HepG2 (cell line): ENCODE measurements at regions not wholly inside any gene's neighbourhood (a gene's known extent, or its start where the extent isn't known, plus 50 kb on each side); places are given as distances from the start of the nearest gene placed in this dataset.

ENCODE experiments used
- ATAC-seq: fragments of 200-7000 bp; cut with Tn5 transposase; 3 replicates; pipeline ENCODE4 v1.9.1; 2020; ENCODE audit warnings: mild to moderate bottlenecking, moderate library complexity
- BruUV-seq: library from RNA; stranded (reverse); fragments of 400-500 nt; replicated peaks from 2 replicates; lab custom pipeline; 2021; lab: Mats Ljungman, UMichigan
- CTCF ChIA-PET: fragments of 300-600 bp; formaldehyde crosslinking; extraction: SDS; loops from one replicate; lab custom pipeline; 2021; ENCODE audit warnings: low total read pairs, inconsistent platforms, low intra/inter-chr PET ratio; lab: Yijun Ruan, JAX
- POLR2A ChIA-PET: fragments of 350-600 bp; sonication (Branson Sonifier 250); formaldehyde crosslinking; loops from one replicate; lab custom pipeline; 2020; ENCODE audit warnings: antibody characterized with exemption, inconsistent platforms; lab: Yijun Ruan, JAX
- DNase-seq: peaks from one replicate; pipeline ENCODE4 v3.0.0-alpha.2; 2015; ENCODE audit warnings: low spot score
- FAIRE-seq: peaks from 3 replicates; lab custom pipeline; 2011; peaks lifted over from hg19 to GRCh38; lab: Jason Lieb, UNC
- H2AFZ ChIP-seq: one replicate; pipeline ENCODE4 v1.6.1; 2011; ENCODE audit warnings: low read length, inconsistent platforms
- H3K27ac ChIP-seq: fragments of 300-600 bp; 3 replicates; pipeline ENCODE4 v1.8.0; 2011; ENCODE audit warnings: mixed run types, mild to moderate bottlenecking, mixed read lengths, low read length, inconsistent platforms; ENCODE audit not compliant: insufficient read depth; ENCODE audit errors: extremely low read length
- H3K27me3 ChIP-seq, 2 experiments: fragments of 200-600 bp in 1 of 2; 2 replicates in 1 of 2; 3 replicates in 1 of 2; pipeline versions ENCODE4 v1.6.0 to v1.8.0; 2011; ENCODE audit warnings: low read length in 2 of 2, mild to moderate bottlenecking in 2 of 2, moderate library complexity in 2 of 2, inconsistent platforms in 1 of 2; ENCODE audit not compliant: insufficient read depth in 2 of 2, control insufficient read depth in 1 of 2
- H3K36me3 ChIP-seq, 2 experiments: fragments of 200-600 bp in 1 of 2; replicated peaks in 1 of 2; 2 replicates in 1 of 2; 3 replicates in 1 of 2; pipeline versions ENCODE4 v1.5.1 to v1.8.0; 2011; ENCODE audit warnings: low read length in 2 of 2, inconsistent platforms in 1 of 2; ENCODE audit not compliant: insufficient read depth in 2 of 2, control insufficient read depth in 1 of 2
- H3K4me1 ChIP-seq: 2 replicates; pipeline ENCODE4 v1.5.1; 2012; ENCODE audit warnings: low read length, inconsistent platforms; ENCODE audit not compliant: insufficient read depth
- H3K4me2 ChIP-seq: 2 replicates; pipeline ENCODE4 v1.6.0; 2011; ENCODE audit warnings: low read depth, low read length, inconsistent platforms
- H3K4me3 ChIP-seq, 3 experiments: fragments of 200-600 bp in 1 of 3; sonication (generic), shearing (Covaris generic) in 1 of 3; replicated peaks in 1 of 3; 2 replicates each; pipeline ENCODE4 v1.5.1; 2011 to 2016; ENCODE audit warnings: low read length in 3 of 3, inconsistent platforms in 2 of 3, low read depth in 2 of 3, mild to moderate bottlenecking in 2 of 3, control low read depth in 1 of 3, mixed read lengths in 1 of 3; ENCODE audit not compliant: insufficient read depth in 1 of 3
- H3K79me2 ChIP-seq: one replicate; pipeline ENCODE4 v1.6.1; 2011; ENCODE audit warnings: low read length, inconsistent platforms; ENCODE audit not compliant: insufficient read depth
- H3K9ac ChIP-seq: 2 replicates; pipeline ENCODE4 v1.6.0; 2011; ENCODE audit warnings: mild to moderate bottlenecking, low read depth, low read length, inconsistent platforms; ENCODE audit not compliant: insufficient read depth
- H3K9me3 ChIP-seq: 2 replicates; pipeline ENCODE4 v1.5.1; 2012; ENCODE audit warnings: mild to moderate bottlenecking, low read length
- H4K20me1 ChIP-seq: 2 replicates; pipeline ENCODE4 v1.6.0; 2011; ENCODE audit warnings: inconsistent platforms, mild to moderate bottlenecking, low read length, moderate library complexity; ENCODE audit not compliant: insufficient read depth
- HCFC1 ChIP-seq: fragments of 150-350 bp; IDR thresholded peaks from 2 replicates; pipeline ENCODE4 v1.6.1; 2014; ENCODE audit warnings: low read depth, low read length
- JARID2 ChIP-seq: sonication (generic); formaldehyde crosslinking; IDR thresholded peaks from 2 replicates; pipeline ENCODE4 v1.8.1; 2023; ENCODE audit warnings: missing genetic modification reagents, inconsistent platforms; ENCODE audit not compliant: insufficient replicate concordance
- KLF11 ChIP-seq: IDR thresholded peaks from 2 replicates; pipeline ENCODE4 v1.6.1; 2016; ENCODE audit warnings: missing compliant biosample characterization
- MIER3 ChIP-seq: IDR thresholded peaks from 2 replicates; pipeline ENCODE4 v1.6.1; 2016; ENCODE audit warnings: missing compliant biosample characterization, borderline replicate concordance
- PCBP2 ChIP-seq: fragments of 200-400 bp; formaldehyde crosslinking; optimal IDR thresholded peaks from 2 replicates; pipeline ENCODE3; 2018; ENCODE audit warnings: low read length, low read depth; ENCODE audit not compliant: poor library complexity, severe bottlenecking
- POLR2AphosphoS2 ChIP-seq: IDR thresholded peaks from 2 replicates; pipeline ENCODE4 v1.6.1; 2011; ENCODE audit warnings: low read depth, low read length, improper control_type of control experiment
- RARA ChIP-seq: IDR thresholded peaks from 2 replicates; pipeline ENCODE4 v1.6.1; 2016; ENCODE audit warnings: missing genetic modification reagents, missing compliant biosample characterization
- RFX3 ChIP-seq: IDR thresholded peaks from 2 replicates; pipeline ENCODE4 v1.6.1; 2016; ENCODE audit warnings: missing biosample characterization, missing genetic modification reagents
- SP5 ChIP-seq: IDR thresholded peaks from 2 replicates; pipeline ENCODE4 v1.6.1; 2016; ENCODE audit warnings: low read depth, borderline replicate concordance
- SYNCRIP ChIP-seq: fragments of 200-400 bp; formaldehyde crosslinking; IDR thresholded peaks from 2 replicates; pipeline ENCODE4 v1.6.1; 2018; ENCODE audit warnings: mild to moderate bottlenecking, low read depth, low read length; ENCODE audit not compliant: insufficient read depth
- TRIM24 ChIP-seq: sonication (generic); formaldehyde crosslinking; IDR thresholded peaks from 2 replicates; pipeline ENCODE4 v1.8.0; 2022; ENCODE audit warnings: mild to moderate bottlenecking, missing genetic modification reagents
- ZKSCAN8 ChIP-seq: IDR thresholded peaks from 2 replicates; pipeline ENCODE4 v1.6.1; 2016; ENCODE audit warnings: borderline replicate concordance, missing genetic modification reagents, missing compliant biosample characterization
- ZMYM2 ChIP-seq: sonication (generic); formaldehyde crosslinking; IDR thresholded peaks from 2 replicates; pipeline ENCODE4 v1.8.0; 2022; ENCODE audit warnings: mild to moderate bottlenecking, missing genetic modification reagents
- ZNF121 ChIP-seq: sonication (generic); formaldehyde crosslinking; IDR thresholded peaks from 2 replicates; pipeline ENCODE4 v1.5.0; 2020; ENCODE audit warnings: mild to moderate bottlenecking, missing genetic modification reagents
- ZNF124 ChIP-seq: sonication (generic); formaldehyde crosslinking; IDR thresholded peaks from 2 replicates; pipeline ENCODE4 v1.4.0; 2020; ENCODE audit warnings: missing genetic modification reagents
- ZNF143 ChIP-seq: sonication (generic); formaldehyde crosslinking; IDR thresholded peaks from 2 replicates; pipeline ENCODE4 v1.4.0; 2020; ENCODE audit warnings: missing genetic modification reagents
- ZNF766 ChIP-seq: sonication (generic); formaldehyde crosslinking; IDR thresholded peaks from 2 replicates; pipeline ENCODE4 v1.5.0; 2020; ENCODE audit warnings: missing genetic modification reagents, borderline replicate concordance
- ZNF788 ChIP-seq: sonication (generic); formaldehyde crosslinking; IDR thresholded peaks from 2 replicates; pipeline ENCODE4 v1.5.0; 2020; ENCODE audit warnings: mild to moderate bottlenecking, missing genetic modification reagents, borderline replicate concordance
- WGBS: methylation state at CpG from one replicate; pipeline ENCODE4 v1.1.6; 2017; ENCODE audit warnings: low lambda C conversion rate; 5-methylcytosine and 5-hydroxymethylcytosine counted together
- in situ Hi-C: cut with HindIII; loops from 2 replicates; pipeline ENCODE4 v1.10.0; 2017; ENCODE audit warnings: low pct_unique_long_range_greater_than_20kb; ENCODE audit not compliant: extremely low pct_ligation_motif_present
- intact Hi-C: fragments of 100-400 bp; cut with micrococcal nuclease; formaldehyde crosslinking; loops from one replicate; pipeline ENCODE4 v1.10.0; 2022; ENCODE audit not compliant: unreplicated experiment
- TF ChIP-seq, protein P1 (sequence below): sonication (generic); formaldehyde crosslinking; conservative IDR thresholded peaks from 2 replicates; pipeline ENCODE4 v1.8.0; 2022; ENCODE audit warnings: low read depth, missing genetic modification reagents
- TF ChIP-seq, protein P2 (sequence below): sonication (generic); formaldehyde crosslinking; IDR thresholded peaks from 2 replicates; pipeline ENCODE4 v1.4.0; 2020; ENCODE audit warnings: low read depth, missing genetic modification reagents

DNA sequence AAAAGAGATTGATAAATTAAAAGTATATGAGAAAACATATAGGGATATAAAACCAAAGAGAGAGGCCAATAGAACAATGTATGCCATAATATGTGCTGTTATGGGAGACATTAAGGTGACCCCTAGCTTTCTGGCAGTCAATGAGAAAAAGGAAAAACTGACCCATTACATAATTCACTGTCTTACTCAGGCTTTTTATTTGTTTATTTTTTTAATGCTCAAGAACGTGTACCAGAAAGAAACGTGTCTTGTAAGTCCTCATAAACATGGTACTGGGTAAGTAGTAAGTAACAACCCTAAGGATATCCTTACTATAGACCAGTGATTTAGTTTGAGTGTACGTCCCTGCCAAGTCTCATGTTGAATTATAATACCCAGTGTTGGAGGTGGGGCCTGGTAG lies 160.8 kb upstream of the PHACTR1 start (continued):
- TF ChIP-seq PCBP2 (no peak), HCFC1 (no peak), KLF11 (CRISPR knock-in tag) (no peak), ZKSCAN8 (CRISPR knock-in tag) (no peak), ZNF124 (no peak), RARA (CRISPR knock-in tag) (no peak), MIER3 (CRISPR knock-in tag) (no peak)
- TF ChIP-seq, protein P1, sequence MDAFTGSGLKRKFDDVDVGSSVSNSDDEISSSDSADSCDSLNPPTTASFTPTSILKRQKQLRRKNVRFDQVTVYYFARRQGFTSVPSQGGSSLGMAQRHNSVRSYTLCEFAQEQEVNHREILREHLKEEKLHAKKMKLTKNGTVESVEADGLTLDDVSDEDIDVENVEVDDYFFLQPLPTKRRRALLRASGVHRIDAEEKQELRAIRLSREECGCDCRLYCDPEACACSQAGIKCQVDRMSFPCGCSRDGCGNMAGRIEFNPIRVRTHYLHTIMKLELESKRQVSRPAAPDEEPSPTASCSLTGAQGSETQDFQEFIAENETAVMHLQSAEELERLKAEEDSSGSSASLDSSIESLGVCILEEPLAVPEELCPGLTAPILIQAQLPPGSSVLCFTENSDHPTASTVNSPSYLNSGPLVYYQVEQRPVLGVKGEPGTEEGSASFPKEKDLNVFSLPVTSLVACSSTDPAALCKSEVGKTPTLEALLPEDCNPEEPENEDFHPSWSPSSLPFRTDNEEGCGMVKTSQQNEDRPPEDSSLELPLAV, result no peak
- TF ChIP-seq, protein P2, sequence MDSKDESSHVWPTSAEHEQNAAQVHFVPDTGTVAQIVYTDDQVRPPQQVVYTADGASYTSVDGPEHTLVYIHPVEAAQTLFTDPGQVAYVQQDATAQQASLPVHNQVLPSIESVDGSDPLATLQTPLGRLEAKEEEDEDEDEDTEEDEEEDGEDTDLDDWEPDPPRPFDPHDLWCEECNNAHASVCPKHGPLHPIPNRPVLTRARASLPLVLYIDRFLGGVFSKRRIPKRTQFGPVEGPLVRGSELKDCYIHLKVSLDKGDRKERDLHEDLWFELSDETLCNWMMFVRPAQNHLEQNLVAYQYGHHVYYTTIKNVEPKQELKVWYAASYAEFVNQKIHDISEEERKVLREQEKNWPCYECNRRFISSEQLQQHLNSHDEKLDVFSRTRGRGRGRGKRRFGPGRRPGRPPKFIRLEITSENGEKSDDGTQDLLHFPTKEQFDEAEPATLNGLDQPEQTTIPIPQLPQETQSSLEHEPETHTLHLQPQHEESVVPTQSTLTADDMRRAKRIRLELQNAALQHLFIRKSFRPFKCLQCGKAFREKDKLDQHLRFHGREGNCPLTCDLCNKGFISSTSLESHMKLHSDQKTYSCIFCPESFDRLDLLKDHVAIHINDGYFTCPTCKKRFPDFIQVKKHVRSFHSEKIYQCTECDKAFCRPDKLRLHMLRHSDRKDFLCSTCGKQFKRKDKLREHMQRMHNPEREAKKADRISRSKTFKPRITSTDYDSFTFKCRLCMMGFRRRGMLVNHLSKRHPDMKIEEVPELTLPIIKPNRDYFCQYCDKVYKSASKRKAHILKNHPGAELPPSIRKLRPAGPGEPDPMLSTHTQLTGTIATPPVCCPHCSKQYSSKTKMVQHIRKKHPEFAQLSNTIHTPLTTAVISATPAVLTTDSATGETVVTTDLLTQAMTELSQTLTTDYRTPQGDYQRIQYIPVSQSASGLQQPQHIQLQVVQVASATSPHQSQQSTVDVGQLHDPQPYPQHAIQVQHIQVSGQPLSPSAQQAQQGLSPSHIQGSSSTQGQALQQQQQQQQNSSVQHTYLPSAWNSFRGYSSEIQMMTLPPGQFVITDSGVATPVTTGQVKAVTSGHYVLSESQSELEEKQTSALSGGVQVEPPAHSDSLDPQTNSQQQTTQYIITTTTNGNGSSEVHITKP (CRISPR knock-in tag), result no peak
- TF ChIP-seq, all 625 proteins: peak for 0

DNA sequence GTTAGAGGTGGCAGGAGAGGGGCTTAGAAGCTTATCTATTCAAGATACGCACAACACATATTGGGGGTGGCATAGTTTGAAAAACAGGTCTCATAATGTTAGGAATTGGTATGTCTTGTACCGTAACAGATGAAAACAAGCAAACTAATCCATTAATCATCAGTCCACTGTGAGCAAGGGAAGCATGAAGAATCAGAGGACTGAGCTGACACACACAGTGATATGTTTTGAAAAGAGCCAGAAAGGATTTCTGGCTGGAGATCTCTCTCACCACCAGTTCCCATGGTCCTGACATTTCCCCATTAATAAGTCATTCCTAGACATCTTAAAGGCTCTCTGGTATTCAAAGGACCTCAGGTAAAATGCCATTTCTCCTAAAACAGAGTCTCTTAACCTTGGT lies 158.8 kb upstream of the PHACTR1 start:
- no peaks in the 10 kb centered on the region for H3K36me3 ChIP-seq
- no peaks in the 10 kb centered on the region for H3K9me3 ChIP-seq
- no peaks in the 10 kb centered on the region for H3K79me2 ChIP-seq
- H3K27me3 ChIP-seq, result no peaks in the 10 kb centered on the region
- H3K4me2 ChIP-seq, result no peak overlapping the region
- no peak overlapping the region for H3K27ac ChIP-seq
- BruUV-seq, result no TSS peak
- DNase-seq (no peak), FAIRE-seq (no peak), ATAC-seq (no peak)
- ChIA-PET POLR2A (no interaction called here), CTCF (no interaction called here)
- H2AFZ ChIP-seq, result no peak overlapping the region
- intact Hi-C loops (no loop called here), in situ Hi-C loops (no loop called here)
- no peak overlapping the region for H3K9ac ChIP-seq
- 49% methylated on average over 2 of the region's 2 CpGs for WGBS
- no peak overlapping the region for H3K4me3 ChIP-seq
- H3K4me1 ChIP-seq, result no peaks in the 10 kb centered on the region
- no peaks in the 10 kb centered on the region for H4K20me1 ChIP-seq
- TF ChIP-seq TRIM24 (CRISPR knock-in tag) (no peak), SP5 (CRISPR knock-in tag) (no peak), ZMYM2 (CRISPR knock-in tag) (no peak), SYNCRIP (no peak), POLR2AphosphoS2 (no peak), ZNF143 (CRISPR knock-in tag) (no peak), JARID2 (CRISPR knock-in tag) (no peak), PCBP2 (no peak), ZNF766 (CRISPR knock-in tag) (no peak), ZNF121 (no peak), RFX3 (CRISPR knock-in tag) (no peak), ZNF788 (CRISPR knock-in tag) (no peak)
- TF ChIP-seq, protein P1, result no peak
